GM12873 (cell line): ENCODE measurements at regions not wholly inside any gene's neighbourhood (a gene's known extent, or its start where the extent isn't known, plus 50 kb on each side); places are given as distances from the start of the nearest gene placed in this dataset.

Source experiments
- TF ChIP-seq, protein P1 (sequence below): IDR thresholded peaks from 2 replicates; pipeline ENCODE4 v1.5.1; 2012; ENCODE audit warnings: low read depth, mild to moderate bottlenecking, moderate library complexity, low read length, control low read depth; ENCODE audit not compliant: insufficient read depth; ENCODE audit errors: missing control alignments

DNA sequence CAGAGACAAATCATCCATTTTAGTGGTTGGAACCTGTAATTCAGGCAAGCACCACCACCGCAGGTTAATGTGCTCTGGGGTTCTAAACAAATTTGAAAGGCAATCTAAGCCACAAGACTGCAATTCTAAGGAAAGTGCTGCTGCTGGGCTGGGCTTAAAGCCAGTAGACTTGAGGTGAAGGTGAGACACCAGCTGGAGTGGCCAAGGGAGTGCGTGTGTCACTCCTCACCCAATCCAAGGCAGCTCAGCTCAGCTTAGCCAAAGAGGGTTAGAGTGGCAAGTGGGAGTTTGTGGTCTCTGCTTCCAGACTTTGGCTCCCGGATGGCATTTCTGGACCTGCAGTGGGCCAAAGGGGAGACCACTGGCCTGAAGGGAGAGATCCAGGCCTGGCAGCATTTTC, 1655.6 kb downstream of the SI start:
- TF ChIP-seq, protein P1, sequence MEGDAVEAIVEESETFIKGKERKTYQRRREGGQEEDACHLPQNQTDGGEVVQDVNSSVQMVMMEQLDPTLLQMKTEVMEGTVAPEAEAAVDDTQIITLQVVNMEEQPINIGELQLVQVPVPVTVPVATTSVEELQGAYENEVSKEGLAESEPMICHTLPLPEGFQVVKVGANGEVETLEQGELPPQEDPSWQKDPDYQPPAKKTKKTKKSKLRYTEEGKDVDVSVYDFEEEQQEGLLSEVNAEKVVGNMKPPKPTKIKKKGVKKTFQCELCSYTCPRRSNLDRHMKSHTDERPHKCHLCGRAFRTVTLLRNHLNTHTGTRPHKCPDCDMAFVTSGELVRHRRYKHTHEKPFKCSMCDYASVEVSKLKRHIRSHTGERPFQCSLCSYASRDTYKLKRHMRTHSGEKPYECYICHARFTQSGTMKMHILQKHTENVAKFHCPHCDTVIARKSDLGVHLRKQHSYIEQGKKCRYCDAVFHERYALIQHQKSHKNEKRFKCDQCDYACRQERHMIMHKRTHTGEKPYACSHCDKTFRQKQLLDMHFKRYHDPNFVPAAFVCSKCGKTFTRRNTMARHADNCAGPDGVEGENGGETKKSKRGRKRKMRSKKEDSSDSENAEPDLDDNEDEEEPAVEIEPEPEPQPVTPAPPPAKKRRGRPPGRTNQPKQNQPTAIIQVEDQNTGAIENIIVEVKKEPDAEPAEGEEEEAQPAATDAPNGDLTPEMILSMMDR: no peak

DNA sequence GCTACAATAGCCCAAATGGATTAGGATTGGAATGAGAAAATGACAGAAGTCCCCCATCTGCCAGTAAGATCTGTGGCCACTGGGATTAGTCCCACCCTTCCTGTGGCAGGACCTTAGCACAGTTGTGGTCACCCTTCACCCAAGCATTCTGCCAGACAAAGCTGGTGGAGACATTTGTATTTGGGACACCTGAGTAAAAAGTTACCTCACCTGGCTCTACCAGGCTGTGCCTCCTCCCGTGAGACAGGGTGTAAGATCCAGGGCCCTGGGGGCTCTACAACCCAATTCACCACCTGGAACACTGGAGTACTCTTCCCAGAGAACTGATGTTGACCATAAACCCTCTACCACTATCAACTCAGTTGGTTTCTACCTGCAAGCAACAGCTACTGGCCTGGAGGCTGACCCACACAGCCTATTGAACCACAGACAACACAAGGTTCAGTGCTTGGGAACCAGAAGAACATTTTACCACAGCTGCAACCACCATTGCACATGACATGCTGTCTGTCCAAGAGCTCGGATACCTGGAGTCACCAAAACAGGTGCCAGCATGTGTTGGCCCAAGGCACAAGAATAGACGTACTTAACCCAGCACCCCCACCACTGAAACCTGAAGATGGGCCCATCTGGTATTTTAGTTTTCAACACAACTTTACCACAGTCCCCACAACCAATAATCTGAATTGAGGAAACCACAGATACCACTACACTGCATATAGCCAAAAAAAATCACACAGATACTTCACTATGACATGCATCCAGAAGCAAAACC, 1686.7 kb downstream of the SI start:
- TF ChIP-seq, protein P1: no peak

DNA sequence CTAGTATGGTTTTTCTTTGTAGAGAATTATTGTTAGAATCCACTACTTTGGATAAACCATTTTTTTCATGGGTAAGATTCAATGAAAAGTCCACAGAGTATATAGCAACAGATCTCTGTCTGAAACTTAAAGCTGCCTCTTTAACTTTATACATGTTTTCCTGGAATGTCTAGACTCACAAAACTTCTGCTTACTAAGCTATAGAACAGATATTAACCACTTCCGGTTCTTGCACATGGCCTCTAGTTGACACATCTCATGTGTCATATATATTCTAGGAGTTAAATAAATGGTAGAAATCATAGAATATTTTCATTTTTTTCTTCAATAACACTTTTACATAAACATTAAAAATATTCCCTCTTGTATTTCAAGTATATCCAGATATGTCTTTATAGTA, 1693.9 kb downstream of the SI start:
- TF ChIP-seq, protein P1: no peak

DNA sequence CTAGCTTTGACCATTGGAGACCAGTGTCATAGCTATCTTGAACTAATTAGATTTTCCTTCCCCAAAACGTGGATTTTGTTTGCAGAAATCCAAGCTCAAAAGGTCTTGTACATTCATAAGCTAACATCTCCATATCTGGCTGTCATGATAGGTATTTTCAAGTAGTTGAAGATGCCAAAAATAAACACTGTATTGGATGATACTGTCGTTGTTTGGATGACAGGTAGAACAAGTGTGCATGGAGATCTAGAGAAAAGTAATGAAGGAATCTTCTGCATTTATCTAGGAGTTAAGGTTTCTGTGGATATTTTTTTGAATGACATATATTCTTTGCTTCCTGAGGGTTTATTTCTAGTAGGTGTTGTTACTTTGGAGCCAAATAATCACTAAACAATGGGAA, 1696.1 kb downstream of the SI start:
- TF ChIP-seq, protein P1: no peak

DNA sequence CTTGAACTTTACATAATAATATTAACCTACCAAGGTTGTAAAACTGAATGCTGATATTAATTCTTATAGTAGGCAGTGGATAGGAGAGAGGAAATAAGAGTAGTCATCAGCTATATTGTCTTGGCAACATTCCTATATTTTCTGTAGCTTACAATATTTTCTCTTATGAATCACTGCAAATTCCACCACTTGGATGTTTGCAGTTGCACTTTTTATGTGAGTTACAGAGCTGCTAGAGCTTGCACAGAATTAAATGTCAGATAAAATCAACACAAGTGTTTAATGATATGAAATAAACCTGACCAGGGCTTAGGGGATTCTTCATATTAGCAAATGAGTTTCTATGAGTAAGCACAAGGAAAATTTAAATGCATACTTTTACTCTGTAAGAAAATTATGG, 1710.1 kb downstream of the SI start:
- TF ChIP-seq, protein P1: no peak

DNA sequence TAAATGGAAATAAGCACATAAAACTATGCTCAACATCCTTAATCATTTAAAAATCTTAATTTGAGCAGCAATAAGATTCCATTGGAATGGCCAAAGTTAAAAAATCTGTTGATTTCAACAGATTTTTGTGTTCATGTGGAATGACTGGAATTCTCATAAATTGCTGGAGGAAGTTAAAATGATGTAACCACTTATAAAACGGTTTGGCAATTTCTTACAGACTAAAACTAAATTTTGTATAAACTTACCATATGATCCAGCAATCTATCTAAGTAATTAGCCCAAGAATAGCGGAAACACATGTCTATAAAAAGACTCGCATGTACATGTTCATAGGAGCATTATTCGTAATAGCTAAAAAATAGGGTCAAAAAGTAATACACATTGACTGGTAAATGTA, 1713.6 kb downstream of the SI start:
- TF ChIP-seq, protein P1: no peak

DNA sequence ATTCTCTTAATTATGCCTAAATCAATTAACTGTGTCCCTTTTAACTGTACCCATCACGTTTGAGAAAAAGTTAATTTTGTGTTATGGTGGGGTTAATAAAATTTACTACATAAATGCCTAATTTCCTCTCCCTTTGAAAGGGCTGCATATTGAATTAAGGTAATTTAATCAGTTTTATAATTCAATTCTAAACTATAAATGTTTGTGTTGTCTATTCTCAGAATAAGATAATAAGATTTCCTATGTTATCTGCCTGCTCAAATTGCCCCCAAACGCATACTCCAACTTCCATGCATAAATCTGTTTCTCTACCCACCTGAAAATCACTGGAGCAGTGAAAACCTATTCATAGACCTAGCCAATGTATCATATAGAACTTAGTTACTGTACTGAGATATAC, 1716.1 kb downstream of the SI start:
- TF ChIP-seq, protein P1: no peak
